PC-9 (cell line): ENCODE measurements at regions not wholly inside any gene's neighbourhood (a gene's known extent, or its start where the extent isn't known, plus 50 kb on each side); places are given as distances from the start of the nearest gene placed in this dataset.
"Not testable (repeated sequence)": the region's sequence is repeated elsewhere in the genome, so short reads cannot be mapped to it uniquely, and the experiment has no call there.

Experiments
- BruUV-seq: library from RNA; stranded (reverse); fragments of 400-500 nt; replicated peaks from 2 replicates; lab custom pipeline; 2021; lab: Mats Ljungman, UMichigan
- CTCF ChIA-PET: fragments of 300-600 bp; sonication (Branson Sonifier 250); formaldehyde crosslinking; loops from one replicate; lab custom pipeline; 2022; ENCODE audit warnings: antibody characterized with exemption; lab: Charles Lee
- POLR2A ChIA-PET: fragments of 300-600 bp; sonication (Branson Sonifier 250); formaldehyde crosslinking; loops from one replicate; lab custom pipeline; 2022; ENCODE audit warnings: antibody characterized with exemption; ENCODE audit not compliant: unreplicated experiment; lab: Charles Lee
- DNase-seq, 2 experiments: peaks; one replicate each; pipeline versions ENCODE4 v3.0.0 to v3.0.0-alpha.2; 2015 to 2022; ENCODE audit warnings: mixed read lengths in 1 of 2
- H2AFZ ChIP-seq: fragments of 200-600 bp; sonication (generic); 2 replicates; pipeline ENCODE4 v1.8.1; 2017; ENCODE audit warnings: antibody characterized with exemption
- H3F3A ChIP-seq: fragments of 200-600 bp; sonication (generic); 2 replicates; pipeline ENCODE4 v1.8.1; 2017; ENCODE audit warnings: antibody characterized with exemption, mild to moderate bottlenecking, low read depth; ENCODE audit not compliant: insufficient read depth
- H3K27ac ChIP-seq: fragments of 200-600 bp; sonication (generic); 2 replicates; pipeline ENCODE4 v1.6.1; 2016; ENCODE audit warnings: mixed run types
- H3K27me3 ChIP-seq: fragments of 200-600 bp; sonication (generic); 2 replicates; pipeline ENCODE4 v1.6.1; 2016; ENCODE audit warnings: low read depth, mixed run types; ENCODE audit not compliant: insufficient read depth
- H3K36me3 ChIP-seq: fragments of 200-600 bp; sonication (generic); 2 replicates; pipeline ENCODE4 v1.6.1; 2016; ENCODE audit warnings: low read depth, mixed run types
- H3K4me1 ChIP-seq: fragments of 200-600 bp; sonication (generic); replicated peaks from 2 replicates; pipeline ENCODE4 v1.6.1; 2016; ENCODE audit warnings: mixed run types; ENCODE audit not compliant: insufficient read depth
- H3K4me2 ChIP-seq: fragments of 200-600 bp; sonication (generic); 2 replicates; pipeline ENCODE4 v1.6.1; 2017; ENCODE audit warnings: mixed run types
- H3K4me3 ChIP-seq: fragments of 200-600 bp; sonication (generic); 2 replicates; pipeline ENCODE4 v1.6.1; 2016; ENCODE audit warnings: mixed run types
- H3K79me2 ChIP-seq: fragments of 200-600 bp; sonication (generic); 2 replicates; pipeline ENCODE4 v1.6.1; 2017; ENCODE audit warnings: low read depth, mixed run types
- H3K9me2 ChIP-seq: fragments of 200-600 bp; sonication (generic); 2 replicates; pipeline ENCODE4 v1.8.1; 2017; ENCODE audit warnings: mild to moderate bottlenecking; ENCODE audit not compliant: insufficient read depth
- H3K9me3 ChIP-seq: fragments of 200-600 bp; sonication (generic); 2 replicates; pipeline ENCODE4 v1.8.1; 2016; ENCODE audit warnings: low read depth; ENCODE audit not compliant: insufficient read depth
- H4K20me1 ChIP-seq: fragments of 200-600 bp; sonication (generic); 2 replicates; pipeline ENCODE4 v1.8.1; 2017; ENCODE audit not compliant: insufficient read depth
- EZH2 ChIP-seq: fragments of 200-600 bp; sonication (generic); IDR thresholded peaks from 2 replicates; pipeline ENCODE4 v1.8.0; 2017; ENCODE audit warnings: antibody characterized with exemption, low read depth
- intact Hi-C: fragments of 100-400 bp; cut with micrococcal nuclease; formaldehyde crosslinking; loops from one replicate; pipeline ENCODE4 v1.10.0; 2022; ENCODE audit not compliant: unreplicated experiment
- TF ChIP-seq, protein P1 (sequence below): fragments of 200-600 bp; sonication (generic); conservative IDR thresholded peaks from 2 replicates; pipeline ENCODE4 v1.6.1; 2017; ENCODE audit warnings: mixed run types, antibody characterized with exemption, mild to moderate bottlenecking, moderate library complexity

- intact Hi-C loops = no loop called here
- H3K27me3 ChIP-seq = no peaks in the 10 kb centered on the region
- H3K9me3 ChIP-seq = no peaks in the 10 kb centered on the region
- H3K9me2 ChIP-seq = no peaks in the 10 kb centered on the region
- no peak for TF ChIP-seq EZH2
- TF ChIP-seq, protein P1, sequence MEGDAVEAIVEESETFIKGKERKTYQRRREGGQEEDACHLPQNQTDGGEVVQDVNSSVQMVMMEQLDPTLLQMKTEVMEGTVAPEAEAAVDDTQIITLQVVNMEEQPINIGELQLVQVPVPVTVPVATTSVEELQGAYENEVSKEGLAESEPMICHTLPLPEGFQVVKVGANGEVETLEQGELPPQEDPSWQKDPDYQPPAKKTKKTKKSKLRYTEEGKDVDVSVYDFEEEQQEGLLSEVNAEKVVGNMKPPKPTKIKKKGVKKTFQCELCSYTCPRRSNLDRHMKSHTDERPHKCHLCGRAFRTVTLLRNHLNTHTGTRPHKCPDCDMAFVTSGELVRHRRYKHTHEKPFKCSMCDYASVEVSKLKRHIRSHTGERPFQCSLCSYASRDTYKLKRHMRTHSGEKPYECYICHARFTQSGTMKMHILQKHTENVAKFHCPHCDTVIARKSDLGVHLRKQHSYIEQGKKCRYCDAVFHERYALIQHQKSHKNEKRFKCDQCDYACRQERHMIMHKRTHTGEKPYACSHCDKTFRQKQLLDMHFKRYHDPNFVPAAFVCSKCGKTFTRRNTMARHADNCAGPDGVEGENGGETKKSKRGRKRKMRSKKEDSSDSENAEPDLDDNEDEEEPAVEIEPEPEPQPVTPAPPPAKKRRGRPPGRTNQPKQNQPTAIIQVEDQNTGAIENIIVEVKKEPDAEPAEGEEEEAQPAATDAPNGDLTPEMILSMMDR = no peak
- no peaks in the 10 kb centered on the region for H3F3A ChIP-seq
- no peaks in the 10 kb centered on the region for H3K79me2 ChIP-seq
- H3K4me1 ChIP-seq = no peaks in the 10 kb centered on the region
- CTCF ChIA-PET = no interaction called here
- no peak overlapping the region for H3K4me3 ChIP-seq
- DNase-seq = no peak
- no peak overlapping the region for H3K4me2 ChIP-seq
- H3K36me3 ChIP-seq = no peaks in the 10 kb centered on the region
- BruUV-seq = no TSS peak
- no peak overlapping the region for H3K27ac ChIP-seq
- no peak overlapping the region for H2AFZ ChIP-seq
- POLR2A ChIA-PET = no interaction called here
- H4K20me1 ChIP-seq = no peaks in the 10 kb centered on the region
Observed at GRCh38 chr5:114716955-114717354, 355.1 kb downstream of the KCNN2 start.

- H3K9me3 ChIP-seq, POLR2A ChIA-PET, H3K27ac ChIP-seq, CTCF ChIA-PET, BruUV-seq, H2AFZ ChIP-seq, H3F3A ChIP-seq, H3K4me1 ChIP-seq, H3K79me2 ChIP-seq, intact Hi-C loops, H4K20me1 ChIP-seq, H3K9me2 ChIP-seq, H3K4me3 ChIP-seq, DNase-seq, H3K27me3 ChIP-seq, H3K4me2 ChIP-seq, H3K36me3 ChIP-seq: not testable (repeated sequence)
Observed at GRCh38 chr5:114704225-114704893, 342.5 kb downstream of the KCNN2 start.

GRCh38 chr5:114702731-114703130 lies 340.9 kb downstream of the KCNN2 start:
- Histone ChIP-seq H3K27me3 (no peaks in the 10 kb centered on the region), H3K4me3 (no peak overlapping the region), H3K36me3 (no peaks in the 10 kb centered on the region), H3K79me2 (no peaks in the 10 kb centered on the region), H3K4me2 (no peak overlapping the region), H3F3A (no peaks in the 10 kb centered on the region), H3K9me3 (no peaks in the 10 kb centered on the region), H3K4me1 (no peaks in the 10 kb centered on the region), H2AFZ (no peak overlapping the region), H3K27ac (no peak overlapping the region), H4K20me1 (no peaks in the 10 kb centered on the region), H3K9me2 (no peaks in the 10 kb centered on the region)
- intact Hi-C loops = no loop called here
- CTCF ChIA-PET = no interaction called here
- BruUV-seq = no TSS peak
- no peak for DNase-seq
- POLR2A ChIA-PET = no interaction called here
- no peak for TF ChIP-seq EZH2
- TF ChIP-seq, protein P1 = no peak

DNA sequence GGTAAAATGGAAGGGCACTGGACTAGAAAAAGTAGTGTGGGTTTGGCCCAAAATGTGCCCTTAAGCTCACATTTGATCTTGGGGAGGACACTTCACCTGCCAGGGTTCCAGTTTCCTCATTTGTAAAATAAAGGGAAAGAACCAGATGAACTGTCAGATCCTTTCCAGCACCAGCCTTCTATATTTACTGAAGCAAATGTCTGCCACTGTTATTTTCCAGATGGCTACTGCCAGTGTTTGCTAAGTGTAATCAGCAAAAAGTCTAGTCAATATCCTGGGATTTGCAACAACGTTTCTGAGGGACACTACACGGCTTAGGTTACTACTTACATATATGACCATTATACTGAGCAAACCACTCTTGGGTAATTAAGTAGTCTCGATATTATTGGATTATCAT lies 340.3 kb downstream of the KCNN2 start:
- Histone ChIP-seq H3K9me3 (no peaks in the 10 kb centered on the region), H4K20me1 (no peaks in the 10 kb centered on the region), H3F3A (no peaks in the 10 kb centered on the region), H3K27me3 (no peaks in the 10 kb centered on the region), H3K4me3 (no peak overlapping the region), H3K36me3 (no peaks in the 10 kb centered on the region), H3K79me2 (no peaks in the 10 kb centered on the region), H3K4me2 (no peak overlapping the region), H2AFZ (no peak overlapping the region), H3K27ac (no peak overlapping the region), H3K9me2 (no peaks in the 10 kb centered on the region), H3K4me1 (no peaks in the 10 kb centered on the region)
- no peak for DNase-seq
- ChIA-PET CTCF (no interaction called here), POLR2A (no interaction called here)
- TF ChIP-seq, protein P1 = no peak
- no peak for TF ChIP-seq EZH2
- BruUV-seq = no TSS peak
- intact Hi-C loops = no loop called here
